HEK293 (cell line): ENCODE measurements at regions not wholly inside any gene's neighbourhood (a gene's known extent, or its start where the extent isn't known, plus 50 kb on each side); places are given as distances from the start of the nearest gene placed in this dataset.

Experiments used
- CTCF ChIA-PET: fragments of 350-600 bp; formaldehyde crosslinking; extraction: SDS; loops from one replicate; lab custom pipeline; 2021; ENCODE audit warnings: antibody characterized with exemption; lab: Yijun Ruan, JAX
- POLR2A ChIA-PET: fragments of 300-600 bp; formaldehyde crosslinking; extraction: SDS; loops from one replicate; lab custom pipeline; 2020; ENCODE audit warnings: antibody characterized with exemption, inconsistent platforms; lab: Yijun Ruan, JAX
- H3K27ac ChIP-seq: fragments of 200-500 bp; sonication (Bioruptor generic); 2 replicates; pipeline ENCODE4 v1.5.1; 2014; ENCODE audit warnings: low read depth, low read length, control low read depth, inconsistent platforms; ENCODE audit errors: extremely low read depth
- H3K36me3 ChIP-seq, 2 experiments: fragments of 200-500 bp in 1 of 2; sonication (Bioruptor generic) in 1 of 2; 1 replicate in 1 of 2; 2 replicates in 1 of 2; pipeline ENCODE4 v1.5.1; 2014 to 2017; ENCODE audit warnings: inconsistent platforms in 2 of 2, low read length in 2 of 2; ENCODE audit not compliant: control insufficient read depth in 2 of 2, insufficient read depth in 1 of 2
- H3K4me1 ChIP-seq: fragments of 200-500 bp; sonication (Bioruptor generic); 2 replicates; pipeline ENCODE4 v1.5.1; 2014; ENCODE audit warnings: mild to moderate bottlenecking, low read length, inconsistent platforms; ENCODE audit not compliant: control insufficient read depth, insufficient read depth
- H3K4me3 ChIP-seq: 2 replicates; pipeline ENCODE4 v1.5.1; 2011; ENCODE audit warnings: low read depth, mild to moderate bottlenecking, control low read depth, low read length, moderate library complexity
- H3K9me3 ChIP-seq: fragments of 200-500 bp; sonication (Bioruptor generic); 2 replicates; pipeline ENCODE4 v1.5.1; 2014; ENCODE audit warnings: low read depth, low read length, inconsistent platforms; ENCODE audit not compliant: control insufficient read depth, insufficient read depth
- MEIS1 ChIP-seq: sonication (generic); formaldehyde crosslinking; IDR thresholded peaks from 2 replicates; pipeline ENCODE4 v1.8.1; 2022; ENCODE audit warnings: missing genetic modification reagents, mild to moderate bottlenecking, borderline replicate concordance
- OSR2 ChIP-seq: fragments of 450-650 bp; formaldehyde crosslinking; IDR thresholded peaks from 2 replicates; pipeline ENCODE4 v1.5.1; 2016; ENCODE audit warnings: missing biosample characterization, missing genetic modification characterization
- ZBTB1 ChIP-seq: fragments of 450-650 bp; formaldehyde crosslinking; IDR thresholded peaks from 2 replicates; pipeline ENCODE4 v1.5.1; 2016; ENCODE audit warnings: missing biosample characterization, missing genetic modification characterization
- ZEB2 ChIP-seq: fragments of 450-650 bp; formaldehyde crosslinking; IDR thresholded peaks from 2 replicates; pipeline ENCODE4 v1.5.1; 2016; ENCODE audit warnings: missing biosample characterization, missing genetic modification characterization
- ZNF132 ChIP-seq: fragments of 450-650 bp; formaldehyde crosslinking; IDR thresholded peaks from 2 replicates; pipeline ENCODE4 v1.5.1; 2017; ENCODE audit warnings: missing biosample characterization, missing genetic modification characterization, borderline replicate concordance
- ZNF223 ChIP-seq: fragments of 450-650 bp; formaldehyde crosslinking; IDR thresholded peaks from 2 replicates; pipeline ENCODE4 v1.5.1; 2016; ENCODE audit warnings: missing biosample characterization, missing genetic modification characterization
- ZNF266 ChIP-seq: fragments of 450-650 bp; formaldehyde crosslinking; IDR thresholded peaks from 2 replicates; pipeline ENCODE4 v1.5.1; 2016; ENCODE audit warnings: missing biosample characterization, missing genetic modification characterization, low read depth
- ZNF292 ChIP-seq: fragments of 450-650 bp; formaldehyde crosslinking; IDR thresholded peaks from 2 replicates; pipeline ENCODE4 v1.5.1; 2016; ENCODE audit warnings: low read depth, missing biosample characterization, missing genetic modification characterization, borderline replicate concordance
- ZNF350 ChIP-seq: fragments of 450-650 bp; formaldehyde crosslinking; IDR thresholded peaks from 2 replicates; pipeline ENCODE4 v1.5.0; 2017; ENCODE audit warnings: missing biosample characterization, mild to moderate bottlenecking, missing genetic modification characterization
- ZNF366 ChIP-seq: fragments of 450-650 bp; formaldehyde crosslinking; conservative IDR thresholded peaks from 2 replicates; pipeline ENCODE4 v1.5.1; 2016; ENCODE audit warnings: missing biosample characterization, missing genetic modification characterization
- ZNF624 ChIP-seq: fragments of 450-650 bp; formaldehyde crosslinking; IDR thresholded peaks from 2 replicates; pipeline ENCODE4 v1.5.1; 2017; ENCODE audit warnings: missing biosample characterization, missing genetic modification characterization
- ZNF658 ChIP-seq: fragments of 450-650 bp; formaldehyde crosslinking; IDR thresholded peaks from 2 replicates; pipeline ENCODE4; 2016; ENCODE audit warnings: missing biosample characterization, missing genetic modification characterization
- ZNF791 ChIP-seq: fragments of 450-650 bp; formaldehyde crosslinking; IDR thresholded peaks from 2 replicates; pipeline ENCODE4 v1.5.1; 2016; ENCODE audit warnings: missing biosample characterization, missing genetic modification characterization
- ZSCAN30 ChIP-seq: fragments of 450-650 bp; IDR thresholded peaks from 2 replicates; pipeline ENCODE4 v1.5.1; 2018; ENCODE audit warnings: missing biosample characterization, mild to moderate bottlenecking, missing genetic modification characterization, moderate library complexity
- TF ChIP-seq, protein P1 (sequence below): fragments of 450-650 bp; formaldehyde crosslinking; IDR thresholded peaks from 2 replicates; pipeline ENCODE4 v1.5.1; 2016; ENCODE audit warnings: missing biosample characterization, missing genetic modification characterization
- TF ChIP-seq, protein P2 (sequence below): fragments of 450-650 bp; formaldehyde crosslinking; IDR thresholded peaks from 2 replicates; pipeline ENCODE4; 2016; ENCODE audit warnings: missing biosample characterization, missing genetic modification characterization
- TF ChIP-seq, protein P3 (sequence below): fragments of 450-650 bp; formaldehyde crosslinking; IDR thresholded peaks from 2 replicates; pipeline ENCODE4 v1.5.1; 2016; ENCODE audit warnings: missing biosample characterization, missing genetic modification characterization
- TF ChIP-seq, protein P4 (sequence below): sonication (generic); formaldehyde crosslinking; IDR thresholded peaks from 2 replicates; pipeline ENCODE4 v1.8.1; 2022; ENCODE audit warnings: mild to moderate bottlenecking, moderate library complexity, missing genetic modification reagents
- TF ChIP-seq, protein P5 (sequence below): fragments of 450-650 bp; formaldehyde crosslinking; IDR thresholded peaks from 2 replicates; pipeline ENCODE4 v1.5.1; 2016; ENCODE audit warnings: missing biosample characterization, missing genetic modification characterization, borderline replicate concordance
- TF ChIP-seq, protein P6 (sequence below): fragments of 450-650 bp; formaldehyde crosslinking; IDR thresholded peaks from 2 replicates; pipeline ENCODE4 v1.5.1; 2016; ENCODE audit warnings: missing biosample characterization, missing genetic modification characterization
- TF ChIP-seq, protein P7 (sequence below): fragments of 450-650 bp; formaldehyde crosslinking; IDR thresholded peaks from 2 replicates; pipeline ENCODE4 v1.5.1; 2016; ENCODE audit warnings: missing biosample characterization, missing genetic modification characterization
- TF ChIP-seq, protein P8 (sequence below): fragments of 450-650 bp; formaldehyde crosslinking; IDR thresholded peaks from 2 replicates; pipeline ENCODE4 v1.5.1; 2017; ENCODE audit warnings: missing biosample characterization, missing genetic modification characterization

DNA sequence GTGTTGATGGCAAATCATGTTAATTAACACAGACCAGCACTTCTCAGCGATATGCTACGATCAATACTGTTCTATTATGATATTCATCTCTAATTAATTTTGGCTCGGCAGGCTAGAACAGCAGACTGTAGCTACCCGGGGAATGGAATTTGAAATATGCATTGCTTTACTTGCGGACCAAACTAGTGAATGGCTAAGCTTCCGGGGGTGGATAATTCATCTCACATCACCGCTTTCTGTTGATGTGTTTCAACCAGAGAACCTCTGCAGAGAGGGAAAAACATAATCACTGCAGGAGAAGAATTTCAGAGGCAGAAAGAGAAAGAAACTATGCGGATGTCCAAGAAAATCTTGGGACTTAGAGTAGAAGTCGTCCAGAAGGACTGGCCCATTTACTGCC, 490.9 kb downstream of the STK39 start (continued):
- TF ChIP-seq, protein P1, sequence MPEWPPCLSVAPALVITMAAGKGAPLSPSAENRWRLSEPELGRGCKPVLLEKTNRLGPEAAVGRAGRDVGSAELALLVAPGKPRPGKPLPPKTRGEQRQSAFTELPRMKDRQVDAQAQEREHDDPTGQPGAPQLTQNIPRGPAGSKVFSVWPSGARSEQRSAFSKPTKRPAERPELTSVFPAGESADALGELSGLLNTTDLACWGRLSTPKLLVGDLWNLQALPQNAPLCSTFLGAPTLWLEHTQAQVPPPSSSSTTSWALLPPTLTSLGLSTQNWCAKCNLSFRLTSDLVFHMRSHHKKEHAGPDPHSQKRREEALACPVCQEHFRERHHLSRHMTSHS (tag by site-specific recombination) = no peak
- TF ChIP-seq, protein P2, sequence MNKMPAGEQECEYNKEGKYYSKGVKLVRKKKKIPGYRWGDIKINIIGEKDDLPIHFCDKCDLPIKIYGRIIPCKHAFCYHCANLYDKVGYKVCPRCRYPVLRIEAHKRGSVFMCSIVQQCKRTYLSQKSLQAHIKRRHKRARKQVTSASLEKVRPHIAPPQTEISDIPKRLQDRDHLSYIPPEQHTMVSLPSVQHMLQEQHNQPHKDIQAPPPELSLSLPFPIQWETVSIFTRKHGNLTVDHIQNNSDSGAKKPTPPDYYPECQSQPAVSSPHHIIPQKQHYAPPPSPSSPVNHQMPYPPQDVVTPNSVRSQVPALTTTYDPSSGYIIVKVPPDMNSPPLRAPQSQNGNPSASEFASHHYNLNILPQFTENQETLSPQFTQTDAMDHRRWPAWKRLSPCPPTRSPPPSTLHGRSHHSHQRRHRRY (tag by site-specific recombination) = no peak
- TF ChIP-seq OSR2 (tag by site-specific recombination) (no peak), ZNF366 (tag by site-specific recombination) (no peak), ZNF223 (tag by site-specific recombination) (no peak)

DNA sequence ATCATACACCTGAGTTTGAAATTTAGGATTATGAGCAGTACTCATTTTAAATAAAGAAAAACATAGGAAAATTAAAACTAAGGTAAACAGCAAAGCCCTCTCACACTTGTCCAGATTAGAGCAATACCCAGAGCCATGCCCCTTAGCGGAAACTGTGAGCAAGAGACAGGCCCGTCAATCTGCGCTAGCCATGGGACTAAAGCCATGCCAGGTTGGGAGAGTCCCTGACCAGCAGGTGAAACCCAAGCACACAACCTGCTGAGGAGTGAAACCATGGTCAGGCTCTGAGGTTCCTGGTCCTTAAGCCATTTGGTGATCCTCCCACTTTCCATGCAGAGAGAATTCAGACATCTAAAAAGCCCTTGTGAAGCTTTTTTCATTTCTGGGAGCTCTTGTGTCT, 494.3 kb downstream of the STK39 start:
- POLR2A ChIA-PET = no interaction called here
- Histone ChIP-seq H3K4me1 (no peaks in the 10 kb centered on the region), H3K4me3 (no peak overlapping the region)
- CTCF ChIA-PET = no interaction called here
- no peak for TF ChIP-seq ZNF266
- TF ChIP-seq ZNF132 (tag by site-specific recombination) = no peak
- no peak for TF ChIP-seq ZNF366 (tag by site-specific recombination)
- TF ChIP-seq, protein P3, sequence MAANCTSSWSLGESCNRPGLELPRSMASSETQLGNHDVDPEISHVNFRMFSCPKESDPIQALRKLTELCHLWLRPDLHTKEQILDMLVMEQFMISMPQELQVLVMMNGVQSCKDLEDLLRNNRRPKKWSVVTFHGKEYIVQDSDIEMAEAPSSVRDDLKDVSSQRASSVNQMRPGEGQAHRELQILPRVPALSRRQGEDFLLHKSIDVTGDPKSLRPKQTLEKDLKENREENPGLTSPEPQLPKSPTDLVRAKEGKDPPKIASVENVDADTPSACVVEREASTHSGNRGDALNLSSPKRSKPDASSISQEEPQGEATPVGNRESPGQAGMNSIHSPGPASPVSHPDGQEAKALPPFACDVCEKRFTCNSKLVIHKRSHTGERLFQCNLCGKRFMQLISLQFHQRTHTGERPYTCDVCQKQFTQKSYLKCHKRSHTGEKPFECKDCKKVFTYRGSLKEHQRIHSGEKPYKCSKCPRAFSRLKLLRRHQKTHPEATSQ (tag by site-specific recombination) = no peak
- no peak for TF ChIP-seq ZNF292 (tag by site-specific recombination)
- TF ChIP-seq, protein P4, sequence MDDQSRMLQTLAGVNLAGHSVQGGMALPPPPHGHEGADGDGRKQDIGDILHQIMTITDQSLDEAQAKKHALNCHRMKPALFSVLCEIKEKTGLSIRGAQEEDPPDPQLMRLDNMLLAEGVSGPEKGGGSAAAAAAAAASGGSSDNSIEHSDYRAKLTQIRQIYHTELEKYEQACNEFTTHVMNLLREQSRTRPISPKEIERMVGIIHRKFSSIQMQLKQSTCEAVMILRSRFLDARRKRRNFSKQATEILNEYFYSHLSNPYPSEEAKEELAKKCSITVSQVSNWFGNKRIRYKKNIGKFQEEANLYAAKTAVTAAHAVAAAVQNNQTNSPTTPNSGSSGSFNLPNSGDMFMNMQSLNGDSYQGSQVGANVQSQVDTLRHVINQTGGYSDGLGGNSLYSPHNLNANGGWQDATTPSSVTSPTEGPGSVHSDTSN = no peak
- TF ChIP-seq, protein P1 (tag by site-specific recombination) = no peak
- TF ChIP-seq, protein P5, sequence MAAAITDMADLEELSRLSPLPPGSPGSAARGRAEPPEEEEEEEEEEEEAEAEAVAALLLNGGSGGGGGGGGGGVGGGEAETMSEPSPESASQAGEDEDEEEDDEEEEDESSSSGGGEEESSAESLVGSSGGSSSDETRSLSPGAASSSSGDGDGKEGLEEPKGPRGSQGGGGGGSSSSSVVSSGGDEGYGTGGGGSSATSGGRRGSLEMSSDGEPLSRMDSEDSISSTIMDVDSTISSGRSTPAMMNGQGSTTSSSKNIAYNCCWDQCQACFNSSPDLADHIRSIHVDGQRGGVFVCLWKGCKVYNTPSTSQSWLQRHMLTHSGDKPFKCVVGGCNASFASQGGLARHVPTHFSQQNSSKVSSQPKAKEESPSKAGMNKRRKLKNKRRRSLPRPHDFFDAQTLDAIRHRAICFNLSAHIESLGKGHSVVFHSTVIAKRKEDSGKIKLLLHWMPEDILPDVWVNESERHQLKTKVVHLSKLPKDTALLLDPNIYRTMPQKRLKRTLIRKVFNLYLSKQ (tag by site-specific recombination) = no peak
- TF ChIP-seq ZNF624 = no peak
- no peak for TF ChIP-seq MEIS1 (CRISPR knock-in tag)
- TF ChIP-seq ZSCAN30 (tag by site-specific recombination) = no peak
- TF ChIP-seq, all 188 proteins: peak for 0
- H3K27ac ChIP-seq = no peak overlapping the region
- no peaks in the 10 kb centered on the region for H3K9me3 ChIP-seq
- H3K36me3 ChIP-seq = no peaks in the 10 kb centered on the region

DNA sequence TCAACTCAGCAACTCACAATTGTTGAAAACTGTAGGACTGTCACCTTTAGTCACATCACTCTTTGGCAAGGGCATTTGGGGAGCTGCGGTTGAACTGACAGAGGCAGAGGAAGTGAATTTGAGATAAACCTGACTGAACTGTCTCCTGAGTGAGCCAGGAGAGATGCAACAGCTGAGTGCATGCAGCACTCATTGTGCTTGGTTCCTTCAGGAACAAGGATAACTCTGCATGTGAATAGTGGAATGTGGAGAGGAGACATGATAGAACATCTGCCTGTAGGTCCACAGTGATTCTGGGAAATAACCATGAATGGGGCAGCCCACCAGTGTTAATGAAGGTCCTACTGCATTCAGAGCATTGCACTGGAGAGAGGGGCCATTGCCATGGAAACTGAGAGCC, 494.7 kb downstream of the STK39 start:
- H3K9me3 ChIP-seq = no peaks in the 10 kb centered on the region
- CTCF ChIA-PET = interaction anchor here (0.5 kb wide), 1 partner anchor 9 kb away, joined by 3 read pairs; no protein-coding TSS in a partner anchor
- POLR2A ChIA-PET = no interaction called here
- no peaks in the 10 kb centered on the region for H3K4me1 ChIP-seq
- H3K4me3 ChIP-seq = no peak overlapping the region
- H3K36me3 ChIP-seq = no peaks in the 10 kb centered on the region
- no peak overlapping the region for H3K27ac ChIP-seq
- TF ChIP-seq ZBTB1 (tag by site-specific recombination) (no peak), ZNF791 (tag by site-specific recombination) (no peak), ZEB2 (no peak), ZNF658 (tag by site-specific recombination) (no peak), ZSCAN30 (tag by site-specific recombination) (no peak), ZNF350 (tag by site-specific recombination) (no peak), ZNF132 (tag by site-specific recombination) (no peak)
- TF ChIP-seq, protein P6, sequence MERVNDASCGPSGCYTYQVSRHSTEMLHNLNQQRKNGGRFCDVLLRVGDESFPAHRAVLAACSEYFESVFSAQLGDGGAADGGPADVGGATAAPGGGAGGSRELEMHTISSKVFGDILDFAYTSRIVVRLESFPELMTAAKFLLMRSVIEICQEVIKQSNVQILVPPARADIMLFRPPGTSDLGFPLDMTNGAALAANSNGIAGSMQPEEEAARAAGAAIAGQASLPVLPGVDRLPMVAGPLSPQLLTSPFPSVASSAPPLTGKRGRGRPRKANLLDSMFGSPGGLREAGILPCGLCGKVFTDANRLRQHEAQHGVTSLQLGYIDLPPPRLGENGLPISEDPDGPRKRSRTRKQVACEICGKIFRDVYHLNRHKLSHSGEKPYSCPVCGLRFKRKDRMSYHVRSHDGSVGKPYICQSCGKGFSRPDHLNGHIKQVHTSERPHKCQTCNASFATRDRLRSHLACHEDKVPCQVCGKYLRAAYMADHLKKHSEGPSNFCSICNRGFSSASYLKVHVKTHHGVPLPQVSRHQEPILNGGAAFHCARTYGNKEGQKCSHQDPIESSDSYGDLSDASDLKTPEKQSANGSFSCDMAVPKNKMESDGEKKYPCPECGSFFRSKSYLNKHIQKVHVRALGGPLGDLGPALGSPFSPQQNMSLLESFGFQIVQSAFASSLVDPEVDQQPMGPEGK (tag by site-specific recombination) = no peak
- TF ChIP-seq, protein P7, sequence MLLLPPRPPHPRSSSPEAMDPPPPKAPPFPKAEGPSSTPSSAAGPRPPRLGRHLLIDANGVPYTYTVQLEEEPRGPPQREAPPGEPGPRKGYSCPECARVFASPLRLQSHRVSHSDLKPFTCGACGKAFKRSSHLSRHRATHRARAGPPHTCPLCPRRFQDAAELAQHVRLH (tag by site-specific recombination) = no peak
- TF ChIP-seq, protein P8, sequence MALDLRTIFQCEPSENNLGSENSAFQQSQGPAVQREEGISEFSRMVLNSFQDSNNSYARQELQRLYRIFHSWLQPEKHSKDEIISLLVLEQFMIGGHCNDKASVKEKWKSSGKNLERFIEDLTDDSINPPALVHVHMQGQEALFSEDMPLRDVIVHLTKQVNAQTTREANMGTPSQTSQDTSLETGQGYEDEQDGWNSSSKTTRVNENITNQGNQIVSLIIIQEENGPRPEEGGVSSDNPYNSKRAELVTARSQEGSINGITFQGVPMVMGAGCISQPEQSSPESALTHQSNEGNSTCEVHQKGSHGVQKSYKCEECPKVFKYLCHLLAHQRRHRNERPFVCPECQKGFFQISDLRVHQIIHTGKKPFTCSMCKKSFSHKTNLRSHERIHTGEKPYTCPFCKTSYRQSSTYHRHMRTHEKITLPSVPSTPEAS = no peak
